ENCODE measurements at regions not wholly inside any gene's neighbourhood (a gene's known extent, or its start where the extent isn't known, plus 50 kb on each side); places are given as distances from the start of the nearest gene placed in this dataset.

DNA sequence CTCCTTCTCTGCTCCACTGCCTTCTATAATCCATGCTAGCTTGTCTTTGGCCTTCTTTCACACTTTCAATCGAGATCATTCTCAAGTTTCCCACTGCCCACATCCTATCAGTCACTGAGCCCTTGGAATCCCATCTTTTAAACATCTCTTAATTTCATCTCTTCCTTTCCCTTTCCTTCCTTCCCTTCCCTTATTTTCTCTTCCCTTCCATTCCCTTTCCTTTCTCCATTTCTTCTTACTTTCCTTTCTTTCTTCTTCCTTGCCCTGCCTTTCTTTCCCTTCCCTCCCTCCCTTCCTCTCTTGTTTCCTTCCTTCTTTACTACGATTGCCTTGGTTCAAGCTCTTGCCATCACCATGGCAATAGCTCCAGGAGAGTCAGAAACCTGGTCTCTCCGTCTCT, 183.8 kb downstream of the EMP1 start:
- DNase-seq (ENCODE audit: low spot score), result no peak

GRCh38 chr12:13379531-13380188, 183.1 kb downstream of the EMP1 start:
- no peak for DNase-seq (ENCODE audit: low spot score)

- DNase-seq (ENCODE audit: low spot score), result no peak
These were observed 181.2 kb downstream of the EMP1 start for GRCh38 chr12:13377698-13378097.

DNA sequence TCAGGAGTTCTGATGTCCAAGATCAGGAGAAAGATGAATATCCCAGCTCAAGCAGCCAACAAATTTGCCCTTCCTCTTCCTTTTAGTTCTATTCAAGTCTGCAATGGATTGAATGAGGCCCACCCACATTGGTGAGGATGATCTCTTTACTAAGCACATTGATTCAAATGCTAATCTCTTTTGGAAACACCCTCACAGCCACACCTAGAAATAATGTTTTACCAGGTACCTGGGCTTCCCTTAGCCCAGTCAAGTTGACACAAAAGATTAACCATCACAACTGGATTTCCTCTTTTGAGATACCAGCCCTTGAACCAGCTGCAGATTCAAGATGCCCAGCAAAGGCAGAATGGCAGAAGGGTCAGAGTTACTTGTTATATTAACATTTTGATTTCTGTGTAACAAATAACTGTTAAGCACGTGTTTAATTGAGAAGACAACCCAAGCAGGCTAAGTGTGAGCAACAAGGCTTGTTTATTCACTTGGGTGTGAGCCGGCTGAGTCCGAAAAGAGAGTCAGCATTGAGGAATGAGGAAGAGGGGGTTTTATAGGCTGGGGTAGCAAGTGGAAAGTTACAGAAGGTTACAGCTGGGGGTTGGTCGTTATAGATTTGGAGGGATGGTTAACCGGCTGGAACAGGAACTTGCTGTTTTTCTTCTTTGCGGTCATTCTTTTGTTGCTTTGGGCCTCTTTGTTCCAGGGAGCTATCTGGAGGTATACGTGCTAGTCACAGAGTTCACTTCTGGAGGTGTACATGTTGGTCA, 180.3 kb downstream of the EMP1 start:
- no peak for DNase-seq (ENCODE audit: low spot score)

DNA sequence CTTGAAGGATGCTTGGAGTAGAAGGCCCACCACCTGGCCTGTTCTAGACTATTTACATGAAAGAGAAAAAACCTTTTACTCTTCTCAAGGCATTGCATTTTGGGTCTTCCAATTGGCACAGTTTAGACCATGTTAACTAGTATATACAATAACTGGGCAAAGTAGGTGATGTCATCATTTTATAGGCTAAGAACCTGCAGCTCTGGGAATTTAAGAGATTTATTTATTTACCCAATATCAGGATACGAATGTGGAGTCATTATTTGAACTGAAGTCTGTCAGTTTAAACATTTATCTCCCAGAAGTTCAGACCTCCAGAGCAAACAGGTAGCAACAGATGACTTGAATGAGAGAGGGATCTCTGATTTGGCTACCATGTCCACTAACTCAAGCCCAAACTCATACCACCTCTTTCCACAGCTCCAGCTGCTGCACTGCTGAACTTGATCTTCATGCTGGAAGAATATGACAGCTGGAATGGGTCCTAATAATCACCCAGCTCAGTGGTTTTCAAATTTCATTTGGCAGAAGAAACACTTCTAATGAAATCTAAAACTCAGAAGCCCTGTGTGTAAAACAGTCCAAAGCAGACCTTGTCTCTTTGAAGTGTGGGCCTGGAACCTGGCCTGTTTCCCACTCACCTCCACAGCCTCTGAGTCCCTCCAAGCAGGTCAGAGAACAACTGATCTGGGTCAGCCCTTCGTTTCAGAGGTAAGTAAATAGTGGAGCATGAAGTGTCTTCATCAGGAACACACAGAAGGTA, 179.2 kb downstream of the EMP1 start:
- no peak for DNase-seq (ENCODE audit: low spot score)

- DNase-seq (ENCODE audit: low spot score), result no peak
These were observed 178.3 kb downstream of the EMP1 start for GRCh38 chr12:13374793-13375192.

- no peak for DNase-seq (ENCODE audit: low spot score)
These were observed 177.3 kb downstream of the EMP1 start for GRCh38 chr12:13373803-13374202.

DNA sequence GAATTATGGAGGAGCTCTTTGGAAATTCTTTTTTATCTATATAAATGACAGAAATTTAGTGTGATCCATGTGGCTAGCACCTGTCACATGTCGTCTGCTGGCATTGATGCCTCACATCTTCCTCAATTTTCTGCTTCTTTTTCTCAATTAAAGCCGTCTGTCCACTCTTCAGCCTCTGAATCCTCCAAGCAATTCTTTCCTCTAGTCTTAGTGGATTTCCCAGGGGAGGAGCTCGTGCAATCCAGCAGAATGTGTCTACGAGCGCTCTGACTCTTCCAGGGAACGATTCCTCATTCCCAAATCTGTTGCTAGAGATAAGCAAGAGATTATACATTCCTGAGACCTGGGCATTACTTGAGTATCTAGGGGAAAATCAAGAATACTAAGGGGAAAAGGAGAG, 176.6 kb downstream of the EMP1 start:
- DNase-seq (ENCODE audit: low spot score), result no peak

DNA sequence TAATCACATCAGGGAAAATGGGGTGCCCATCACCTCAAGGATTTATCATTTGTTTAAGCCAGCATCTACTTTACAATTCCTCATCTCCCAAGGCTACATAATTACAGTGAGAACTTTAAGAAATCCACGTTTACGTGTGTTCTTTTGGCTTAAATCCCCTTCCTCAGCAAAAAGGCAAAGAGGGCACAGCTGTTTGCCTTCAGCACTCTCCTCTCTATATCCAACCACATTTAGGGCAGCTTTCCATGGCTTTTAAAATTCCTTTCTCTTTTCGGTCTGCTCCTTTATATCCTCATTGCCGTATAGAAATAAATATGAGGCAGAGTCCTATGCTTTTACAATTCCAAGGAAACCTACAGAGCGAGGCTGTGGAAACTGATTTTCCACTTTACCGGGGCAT, 175.9 kb downstream of the EMP1 start:
- DNase-seq (ENCODE audit: low spot score), result no peak

- DNase-seq (ENCODE audit: low spot score), result no peak
These were observed 175.3 kb downstream of the EMP1 start for GRCh38 chr12:13371797-13372196.

- DNase-seq (ENCODE audit: low spot score), result no peak
These were observed 174.8 kb downstream of the EMP1 start for GRCh38 chr12:13371367-13371766.

DNA sequence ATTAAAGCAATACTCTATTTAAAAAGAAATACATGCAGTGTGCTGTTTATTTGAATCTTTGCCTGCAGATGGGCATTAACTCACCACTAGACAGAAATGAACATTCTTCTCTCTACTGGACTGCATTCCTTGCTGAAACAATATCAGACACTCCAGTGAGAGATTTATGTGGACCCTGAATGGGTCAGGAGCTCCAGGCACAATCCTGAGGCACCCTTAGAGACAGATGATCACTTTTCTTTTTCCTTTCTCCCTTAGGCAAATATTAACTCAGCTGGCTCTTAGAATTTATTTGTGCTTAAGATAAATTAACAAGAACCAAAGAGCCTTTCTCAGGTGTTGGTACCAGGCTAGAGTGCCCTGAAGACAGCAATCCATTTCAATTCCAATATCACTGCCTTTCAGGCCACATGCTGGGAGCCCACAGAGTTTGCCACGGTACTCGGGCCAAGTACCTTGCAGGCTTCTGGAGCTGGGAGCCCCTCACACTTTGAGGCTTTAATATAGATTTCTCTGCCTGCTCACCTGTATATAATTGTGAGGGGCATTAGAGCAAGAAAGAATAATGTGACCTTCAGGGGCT, 173.0 kb downstream of the EMP1 start:
- no peak for DNase-seq (ENCODE audit: low spot score)

DNA sequence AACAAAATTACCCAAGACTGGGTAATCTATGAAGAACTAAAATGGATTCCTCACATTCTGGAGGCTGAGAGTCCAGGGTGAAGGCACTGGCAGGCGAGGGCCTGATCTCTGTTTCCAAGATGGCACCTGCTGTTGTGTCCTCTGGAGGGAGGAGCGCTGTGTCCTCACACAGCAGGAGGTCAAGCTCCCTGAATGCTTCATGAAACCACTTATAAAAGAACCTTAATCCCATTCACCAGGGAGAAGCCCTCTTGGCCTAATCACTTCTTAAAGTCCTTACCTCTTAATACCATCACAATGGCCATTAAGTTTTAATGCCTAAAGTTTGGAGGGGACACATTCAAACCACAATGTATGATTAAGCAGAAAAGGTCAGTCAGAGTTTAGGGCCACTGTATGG, 172.4 kb downstream of the EMP1 start:
- DNase-seq (ENCODE audit: low spot score), result no peak

GRCh38 chr12:13368431-13368830, 171.9 kb downstream of the EMP1 start:
- no peak for DNase-seq (ENCODE audit: low spot score)

GRCh38 chr12:13367973-13368372, 171.4 kb downstream of the EMP1 start:
- DNase-seq (ENCODE audit: low spot score), result no peak

DNA sequence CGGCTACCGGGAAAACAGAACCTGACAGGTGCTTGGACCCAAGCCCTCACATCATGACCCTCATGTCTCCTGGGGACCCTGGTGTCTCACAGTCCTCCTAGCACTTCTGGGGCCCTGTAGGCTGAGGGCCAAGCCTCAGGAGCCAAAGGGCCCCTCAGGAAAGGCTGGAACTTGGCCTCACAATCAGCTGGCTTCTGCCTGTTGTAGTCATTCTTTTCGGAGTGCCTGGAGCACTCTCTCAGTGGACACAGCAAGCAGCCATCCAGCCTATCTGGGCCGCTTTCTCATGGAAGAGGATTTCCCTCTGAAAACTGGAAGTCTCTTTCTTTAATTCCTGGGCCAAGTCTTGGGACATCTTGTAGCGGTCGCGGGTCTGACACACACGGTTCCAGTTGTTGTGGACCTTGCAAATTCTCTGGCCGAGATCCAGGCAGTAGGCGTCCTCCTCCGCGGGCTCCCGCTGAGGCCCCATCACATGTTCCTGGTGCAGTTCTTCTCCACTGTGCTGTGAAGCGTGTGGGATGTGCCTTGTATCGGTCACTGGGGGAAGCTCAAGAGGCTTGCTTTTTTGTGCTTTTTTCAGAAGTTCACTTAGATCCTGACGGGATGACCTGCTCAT, 169.3 kb downstream of the EMP1 start:
- no peak for DNase-seq (ENCODE audit: low spot score)

GRCh38 chr12:13362260-13362841, 165.8 kb downstream of the EMP1 start:
- DNase-seq (ENCODE audit: low spot score), result peak; percentile 66

DNA sequence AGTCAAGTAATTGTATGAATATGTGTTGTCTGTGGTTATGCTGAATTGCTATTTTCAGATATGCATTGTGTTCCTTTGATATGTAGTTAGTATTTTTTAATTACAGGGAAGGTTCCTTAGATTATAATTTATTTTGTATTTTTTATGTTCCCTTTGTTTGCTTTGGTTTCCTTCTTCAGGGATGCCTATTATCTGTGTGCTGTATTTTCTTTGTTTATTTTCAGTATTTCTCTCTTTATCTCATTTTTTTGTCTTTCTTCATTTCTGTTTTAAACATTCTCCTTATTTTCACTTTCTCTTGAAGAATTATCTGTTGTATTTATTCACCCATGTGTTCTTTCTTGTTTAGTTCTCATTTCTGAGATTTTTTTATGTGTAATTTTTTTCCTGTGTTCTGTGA, 163.1 kb downstream of the EMP1 start:
- DNase-seq (ENCODE audit: low spot score), result no peak

DNA sequence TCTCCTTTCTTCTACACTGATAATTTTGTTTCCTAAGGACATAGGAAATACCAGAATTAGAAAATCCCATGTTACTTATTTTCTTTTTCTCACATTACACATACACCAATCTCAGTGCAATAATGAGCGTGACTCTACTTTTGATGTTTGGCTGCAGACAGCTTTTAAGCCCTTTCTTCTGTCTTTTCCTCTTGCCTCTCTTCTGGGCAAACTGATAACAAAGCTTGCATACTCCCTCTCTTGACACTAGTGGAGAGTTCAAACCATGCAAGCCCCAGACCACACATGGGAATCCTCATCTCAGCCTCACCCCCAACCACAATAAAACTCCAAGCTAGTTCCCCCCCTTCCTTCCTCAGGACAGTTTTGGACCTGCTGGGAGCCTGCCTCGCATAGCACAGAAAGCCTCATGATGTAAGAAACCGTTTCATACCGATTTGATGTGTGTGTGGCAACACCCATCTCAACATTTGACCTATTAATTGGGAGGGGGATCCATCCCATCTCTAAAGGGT, 161.9 kb downstream of the EMP1 start:
- DNase-seq (ENCODE audit: low spot score), result no peak

GRCh38 chr12:13350946-13351345, 154.4 kb downstream of the EMP1 start:
- DNase-seq (ENCODE audit: low spot score), result no peak

DNA sequence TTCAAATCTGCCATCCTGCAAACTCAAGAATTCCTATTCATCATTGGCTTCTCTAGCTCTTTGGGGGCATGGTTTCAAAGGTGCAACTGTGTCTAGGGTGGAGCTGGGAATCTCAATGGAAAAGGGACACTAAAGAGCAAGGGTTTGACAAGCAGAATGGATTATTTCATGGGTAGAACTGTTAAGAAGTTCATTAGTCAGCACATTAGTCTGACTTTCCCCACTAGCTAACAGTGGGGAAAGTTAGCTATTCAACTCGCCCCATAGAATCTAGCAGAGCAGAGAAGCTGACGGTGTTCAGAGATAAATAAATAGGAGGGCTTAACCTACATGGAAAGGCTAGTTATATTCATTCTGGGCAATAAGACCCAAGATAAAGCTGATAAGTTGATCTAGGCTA, 153.9 kb downstream of the EMP1 start:
- no peak for DNase-seq (ENCODE audit: low spot score)

DNA sequence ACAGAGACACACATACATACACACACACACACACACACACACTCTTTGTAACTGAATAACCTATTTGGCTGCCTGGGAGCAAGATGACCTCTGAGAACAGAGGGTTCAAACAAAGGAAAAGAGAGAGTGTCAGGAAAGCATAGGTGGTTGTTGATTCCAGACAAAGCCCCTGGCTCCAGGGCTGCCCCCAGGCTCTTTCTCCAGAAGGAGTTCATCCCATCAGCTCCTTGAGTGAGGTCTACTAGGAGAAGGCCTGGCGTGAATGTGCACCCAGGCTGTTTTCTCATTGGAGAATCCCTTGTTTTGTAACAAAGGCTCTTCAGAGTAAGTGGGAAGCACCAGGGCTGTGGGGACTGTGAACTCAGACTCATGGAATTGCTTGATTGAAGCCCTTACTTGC, 151.9 kb downstream of the EMP1 start:
- no peak for DNase-seq (ENCODE audit: low spot score)
